ENCODE measurements at regions not wholly inside any gene's neighbourhood (a gene's known extent, or its start where the extent isn't known, plus 50 kb on each side); places are given as distances from the start of the nearest gene placed in this dataset.

DNA sequence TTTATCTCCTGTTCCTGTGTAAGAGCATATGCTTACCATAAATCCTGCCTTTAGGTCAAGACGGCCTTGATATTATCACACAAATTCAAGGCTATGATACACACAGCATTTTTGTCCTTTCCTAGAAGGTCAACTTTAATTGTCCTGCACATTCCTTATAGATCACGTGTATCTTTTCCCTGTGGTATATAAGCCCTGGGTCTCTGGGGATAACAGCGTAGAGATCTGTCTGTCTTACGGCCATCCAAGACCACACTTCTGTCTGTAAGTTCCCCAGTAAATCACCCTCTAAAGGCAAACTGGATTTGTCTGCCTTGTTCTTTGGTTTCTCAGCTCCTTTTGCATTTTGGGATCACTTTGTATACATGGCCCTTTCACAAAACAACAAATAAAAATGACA lies 69.5 kb upstream of the TCL1B start:
- DNase-seq, result no peak
- 61% methylated on average over 4 of the region's 4 CpGs for WGBS
- no peak overlapping the region for H3K4me2 ChIP-seq (ENCODE audit: low read length, poor library complexity, severe bottlenecking)

GRCh38 chr14:95619785-95620417 lies 66.3 kb upstream of the TCL1B start:
- Histone ChIP-seq H3K79me1 (replicated peaks; ENCODE audit: low read length, poor library complexity, severe bottlenecking) (no peaks in the 10 kb centered on the region), H3K36me3 (ENCODE audit: control insufficient read depth in 1 of 2, insufficient read depth in 2 of 2, low read depth in 1 of 2, low read length in 2 of 2) (no peaks in the 10 kb centered on the region), H4K91ac (ENCODE audit: low read length) (no peak overlapping the region), H2AFZ (ENCODE audit: low read depth, low read length) (no peak overlapping the region), H3K27me3 (ENCODE audit: control insufficient read depth in 1 of 2, insufficient read depth in 1 of 2, low read length in 2 of 2) (peaks cover 11% of the 10 kb centered on the region in 2 experiments), H3K4me1 (ENCODE audit: control insufficient read depth, insufficient read depth, low read depth, low read length) (no peaks in the 10 kb centered on the region), H4K8ac (ENCODE audit: low read length) (no peak overlapping the region), H2BK5ac (ENCODE audit: low read depth, low read length, poor library complexity, severe bottlenecking) (no peak overlapping the region), H3K14ac (ENCODE audit: low read length in 2 of 2) (no peak overlapping the region), H2BK15ac (ENCODE audit: low read depth, poor library complexity, severe bottlenecking) (no peak overlapping the region), H2BK120ac (ENCODE audit: low read depth, low read length) (no peak overlapping the region), H2BK12ac (ENCODE audit: low read length in 2 of 2) (no peak overlapping the region), H3K9me3 (ENCODE audit: control insufficient read depth, low read length) (no peaks in the 10 kb centered on the region), H3K9ac (ENCODE audit: low read length) (no peak overlapping the region), H3K4me3 (ENCODE audit: insufficient read depth in 1 of 2, low read depth in 1 of 2, low read length in 2 of 2) (no peak overlapping the region), H3K4me2 (ENCODE audit: low read length, poor library complexity, severe bottlenecking) (no peak overlapping the region), H3K23ac (ENCODE audit: low read length in 2 of 2) (no peak overlapping the region), H3K27ac (ENCODE audit: low read length, poor library complexity, severe bottlenecking) (no peak overlapping the region), H3K4ac (ENCODE audit: low read depth in 1 of 2, low read length in 2 of 2) (no peak overlapping the region), H2AK5ac (ENCODE audit: low read length, severe bottlenecking) (no peak overlapping the region), H3K18ac (ENCODE audit: low read depth in 1 of 2, low read length in 2 of 2) (no peak overlapping the region)
- 77% methylated on average over 12 of the region's 12 CpGs for WGBS
- DNase-seq, result no peak

More for the DNA sequence above, 69.5 kb upstream of the TCL1B start:
- Histone ChIP-seq H3K27ac (ENCODE audit: low read length, poor library complexity, severe bottlenecking) (no peak overlapping the region), H4K91ac (ENCODE audit: low read length) (no peak overlapping the region), H3K4me1 (ENCODE audit: control insufficient read depth, insufficient read depth, low read depth, low read length) (no peaks in the 10 kb centered on the region), H2BK15ac (ENCODE audit: low read depth, poor library complexity, severe bottlenecking) (no peak overlapping the region), H2AK5ac (ENCODE audit: low read length, severe bottlenecking) (no peak overlapping the region), H3K4me3 (ENCODE audit: insufficient read depth in 1 of 2, low read depth in 1 of 2, low read length in 2 of 2) (no peak overlapping the region), H2BK12ac (ENCODE audit: low read length in 2 of 2) (no peak overlapping the region), H3K4ac (ENCODE audit: low read depth in 1 of 2, low read length in 2 of 2) (no peak overlapping the region), H2BK120ac (ENCODE audit: low read depth, low read length) (no peak overlapping the region), H3K9ac (ENCODE audit: low read length) (no peak overlapping the region), H2AFZ (ENCODE audit: low read depth, low read length) (no peak overlapping the region), H3K36me3 (ENCODE audit: control insufficient read depth in 1 of 2, insufficient read depth in 2 of 2, low read depth in 1 of 2, low read length in 2 of 2) (no peaks in the 10 kb centered on the region), H3K27me3 (ENCODE audit: control insufficient read depth in 1 of 2, insufficient read depth in 1 of 2, low read length in 2 of 2) (peaks cover 23 to 32% of the 10 kb centered on the region in 2 experiments), H4K8ac (ENCODE audit: low read length) (no peak overlapping the region), H3K14ac (ENCODE audit: low read length in 2 of 2) (no peak overlapping the region), H3K79me1 (replicated peaks; ENCODE audit: low read length, poor library complexity, severe bottlenecking) (no peaks in the 10 kb centered on the region), H2BK5ac (ENCODE audit: low read depth, low read length, poor library complexity, severe bottlenecking) (no peak overlapping the region), H3K9me3 (ENCODE audit: control insufficient read depth, low read length) (no peaks in the 10 kb centered on the region), H3K23ac (ENCODE audit: low read length in 2 of 2) (no peak overlapping the region), H3K18ac (ENCODE audit: low read depth in 1 of 2, low read length in 2 of 2) (no peak overlapping the region)

GRCh38 chr14:95620659-95621059 lies 65.6 kb upstream of the TCL1B start:
- no peaks in the 10 kb centered on the region for H3K4me1 ChIP-seq (ENCODE audit: control insufficient read depth, insufficient read depth, low read depth, low read length)
- no peak overlapping the region for H3K27ac ChIP-seq (ENCODE audit: low read length, poor library complexity, severe bottlenecking)
- DNase-seq, result no peak
- no peak overlapping the region for H3K4me2 ChIP-seq (ENCODE audit: low read length, poor library complexity, severe bottlenecking)
- no peak overlapping the region for H4K91ac ChIP-seq (ENCODE audit: low read length)
- peaks cover 7 to 11% of the 10 kb centered on the region in 2 experiments for H3K27me3 ChIP-seq (ENCODE audit: control insufficient read depth in 1 of 2, insufficient read depth in 1 of 2, low read length in 2 of 2)
- no peak overlapping the region for H3K4ac ChIP-seq (ENCODE audit: low read depth in 1 of 2, low read length in 2 of 2)
- H2AFZ ChIP-seq (ENCODE audit: low read depth, low read length), result no peak overlapping the region
- H2BK12ac ChIP-seq (ENCODE audit: low read length in 2 of 2), result no peak overlapping the region
- H2BK5ac ChIP-seq (ENCODE audit: low read depth, low read length, poor library complexity, severe bottlenecking), result no peak overlapping the region
- H2BK120ac ChIP-seq (ENCODE audit: low read depth, low read length), result no peak overlapping the region
- H3K9me3 ChIP-seq (ENCODE audit: control insufficient read depth, low read length), result no peaks in the 10 kb centered on the region
- 82% methylated on average over 15 of the region's 16 CpGs for WGBS
- no peak overlapping the region for H3K23ac ChIP-seq (ENCODE audit: low read length in 2 of 2)
- no peak overlapping the region for H3K4me3 ChIP-seq (ENCODE audit: insufficient read depth in 1 of 2, low read depth in 1 of 2, low read length in 2 of 2)
- H2AK5ac ChIP-seq (ENCODE audit: low read length, severe bottlenecking), result no peak overlapping the region
- no peak overlapping the region for H3K9ac ChIP-seq (ENCODE audit: low read length)
- no peaks in the 10 kb centered on the region for H3K36me3 ChIP-seq (ENCODE audit: control insufficient read depth in 1 of 2, insufficient read depth in 2 of 2, low read depth in 1 of 2, low read length in 2 of 2)
- H3K18ac ChIP-seq (ENCODE audit: low read depth in 1 of 2, low read length in 2 of 2), result no peak overlapping the region
- no peaks in the 10 kb centered on the region for H3K79me1 ChIP-seq (replicated peaks; ENCODE audit: low read length, poor library complexity, severe bottlenecking)
- no peak overlapping the region for H2BK15ac ChIP-seq (ENCODE audit: low read depth, poor library complexity, severe bottlenecking)
- no peak overlapping the region for H3K14ac ChIP-seq (ENCODE audit: low read length in 2 of 2)
- H4K8ac ChIP-seq (ENCODE audit: low read length), result no peak overlapping the region

- H2BK120ac ChIP-seq (ENCODE audit: low read depth, low read length), result no peak overlapping the region
These were observed 63.0 kb upstream of the TCL1B start for GRCh38 chr14:95623195-95623594.

More at GRCh38 chr14:95623195-95623594, 63.0 kb upstream of the TCL1B start:
- no peak overlapping the region for H2BK15ac ChIP-seq (ENCODE audit: low read depth, poor library complexity, severe bottlenecking)
- no peak overlapping the region for H3K18ac ChIP-seq (ENCODE audit: low read depth in 1 of 2, low read length in 2 of 2)
- H2BK12ac ChIP-seq (ENCODE audit: low read length in 2 of 2), result no peak overlapping the region
- no peak overlapping the region for H3K27ac ChIP-seq (ENCODE audit: low read length, poor library complexity, severe bottlenecking)
- no peak overlapping the region for H3K4ac ChIP-seq (ENCODE audit: low read depth in 1 of 2, low read length in 2 of 2)
- H3K9ac ChIP-seq (ENCODE audit: low read length), result no peak overlapping the region
- H4K91ac ChIP-seq (ENCODE audit: low read length), result no peak overlapping the region
- no peaks in the 10 kb centered on the region for H3K79me1 ChIP-seq (replicated peaks; ENCODE audit: low read length, poor library complexity, severe bottlenecking)
- H3K27me3 ChIP-seq (ENCODE audit: control insufficient read depth in 1 of 2, insufficient read depth in 1 of 2, low read length in 2 of 2), result peaks cover 7 to 11% of the 10 kb centered on the region in 2 experiments
- H3K4me3 ChIP-seq (ENCODE audit: insufficient read depth in 1 of 2, low read depth in 1 of 2, low read length in 2 of 2), result no peak overlapping the region
- 71% methylated on average over 5 of the region's 5 CpGs for WGBS
- no peak overlapping the region for H2AFZ ChIP-seq (ENCODE audit: low read depth, low read length)
- no peaks in the 10 kb centered on the region for H3K36me3 ChIP-seq (ENCODE audit: control insufficient read depth in 1 of 2, insufficient read depth in 2 of 2, low read depth in 1 of 2, low read length in 2 of 2)
- H3K4me1 ChIP-seq (ENCODE audit: control insufficient read depth, insufficient read depth, low read depth, low read length), result no peaks in the 10 kb centered on the region
- H4K8ac ChIP-seq (ENCODE audit: low read length), result no peak overlapping the region
- no peak overlapping the region for H2BK5ac ChIP-seq (ENCODE audit: low read depth, low read length, poor library complexity, severe bottlenecking)
- H3K9me3 ChIP-seq (ENCODE audit: control insufficient read depth, low read length), result no peaks in the 10 kb centered on the region
- no peak overlapping the region for H2AK5ac ChIP-seq (ENCODE audit: low read length, severe bottlenecking)
- no peak overlapping the region for H3K14ac ChIP-seq (ENCODE audit: low read length in 2 of 2)
- H3K23ac ChIP-seq (ENCODE audit: low read length in 2 of 2), result no peak overlapping the region
- no peak overlapping the region for H3K4me2 ChIP-seq (ENCODE audit: low read length, poor library complexity, severe bottlenecking)
- no peak for DNase-seq
